ENCODE measurements at regions not wholly inside any gene's neighbourhood (a gene's known extent, or its start where the extent isn't known, plus 50 kb on each side); places are given as distances from the start of the nearest gene placed in this dataset.

- intact Hi-C loops (cut with DNase I), result no loop called here
- DNase-seq (no peak), ATAC-seq (no peak)
- no peak overlapping the region for H3K27ac ChIP-seq
- TF ChIP-seq POLR2A (IDR thresholded peaks at IDR 0.05) (no peak), CTCF (IDR thresholded peaks at IDR 0.05) (no peak)
- H3K9me3 ChIP-seq, result no peaks in the 10 kb centered on the region
- H3K36me3 ChIP-seq (replicated peaks in 1 of 2; ENCODE audit: insufficient read depth in 1 of 2, low read depth in 2 of 2), result no peaks in the 10 kb centered on the region
- H3K4me3 ChIP-seq, result no peak overlapping the region
- WGBS, 2 donors, result 91 to 93% methylated on average over 5 of the region's 5 CpGs
- H3K27me3 ChIP-seq, result no peaks in the 10 kb centered on the region
- no peaks in the 10 kb centered on the region for H3K4me1 ChIP-seq
Observed at GRCh38 chr7:114138587-114138986, 219.8 kb upstream of the PPP1R3A start.

GRCh38 chr7:114133717-114134116 lies 214.9 kb upstream of the PPP1R3A start:
- DNase-seq (no peak), ATAC-seq (no peak)
- H3K4me1 ChIP-seq, result peaks cover 7% of the 10 kb centered on the region
- H3K27ac ChIP-seq, result no peak overlapping the region
- H3K4me3 ChIP-seq, result no peak overlapping the region
- intact Hi-C loops (cut with DNase I), result no loop called here
- no peaks in the 10 kb centered on the region for H3K9me3 ChIP-seq
- H3K27me3 ChIP-seq, result no peaks in the 10 kb centered on the region
- H3K36me3 ChIP-seq (replicated peaks in 1 of 2; ENCODE audit: insufficient read depth in 1 of 2, low read depth in 2 of 2), result no peaks in the 10 kb centered on the region
- TF ChIP-seq POLR2A (IDR thresholded peaks at IDR 0.05), result no peak
- no peak for TF ChIP-seq CTCF (IDR thresholded peaks at IDR 0.05)

- no peak for DNase-seq
- no peaks in the 10 kb centered on the region for H3K27me3 ChIP-seq
- no peak overlapping the region for H3K27ac ChIP-seq
- H3K36me3 ChIP-seq (replicated peaks in 1 of 2; ENCODE audit: insufficient read depth in 1 of 2, low read depth in 2 of 2), result no peaks in the 10 kb centered on the region
- no peaks in the 10 kb centered on the region for H3K9me3 ChIP-seq
- H3K4me1 ChIP-seq, result peaks cover 16% of the 10 kb centered on the region
- TF ChIP-seq CTCF (IDR thresholded peaks at IDR 0.05), result no peak
- TF ChIP-seq POLR2A (IDR thresholded peaks at IDR 0.05), result no peak
- no peak overlapping the region for H3K4me3 ChIP-seq
- no peak for ATAC-seq
- intact Hi-C loops (cut with DNase I), result no loop called here
- WGBS, 2 donors, result 17 to 25% methylated on average over 3 of the region's 3 CpGs
Observed at GRCh38 chr7:114130866-114131265, 212.1 kb upstream of the PPP1R3A start.

GRCh38 chr7:114128880-114129279 lies 210.1 kb upstream of the PPP1R3A start:
- Histone ChIP-seq H3K27ac (no peak overlapping the region), H3K9me3 (no peaks in the 10 kb centered on the region), H3K4me1 (peaks cover 16% of the 10 kb centered on the region), H3K27me3 (no peaks in the 10 kb centered on the region), H3K4me3 (no peak overlapping the region), H3K36me3 (replicated peaks in 1 of 2; ENCODE audit: insufficient read depth in 1 of 2, low read depth in 2 of 2) (no peaks in the 10 kb centered on the region)
- no peak for TF ChIP-seq CTCF (IDR thresholded peaks at IDR 0.05)
- TF ChIP-seq POLR2A (IDR thresholded peaks at IDR 0.05), result no peak
- 88 to 100% methylated on average over 1 of the region's 1 CpG for WGBS, 2 donors
- intact Hi-C loops (cut with DNase I), result no loop called here
- DNase-seq (no peak), ATAC-seq (no peak)

- no peaks in the 10 kb centered on the region for H3K9me3 ChIP-seq
- TF ChIP-seq CTCF (IDR thresholded peaks at IDR 0.05) (no peak), POLR2A (IDR thresholded peaks at IDR 0.05) (no peak)
- intact Hi-C loops (cut with DNase I), result no loop called here
- no peak for ATAC-seq
- no peak overlapping the region for H3K4me3 ChIP-seq
- H3K27ac ChIP-seq, result no peak overlapping the region
- H3K4me1 ChIP-seq, result peaks cover 16% of the 10 kb centered on the region
- no peaks in the 10 kb centered on the region for H3K27me3 ChIP-seq
- no peak for DNase-seq
- H3K36me3 ChIP-seq (replicated peaks in 1 of 2; ENCODE audit: insufficient read depth in 1 of 2, low read depth in 2 of 2), result no peaks in the 10 kb centered on the region
Observed at GRCh38 chr7:114126095-114126494, 207.3 kb upstream of the PPP1R3A start.
